Suprapubic skin (tissue), 4 donors: ENCODE measurements at regions not wholly inside any gene's neighbourhood (a gene's known extent, or its start where the extent isn't known, plus 50 kb on each side); places are given as distances from the start of the nearest gene placed in this dataset.

Experiments
- DNase-seq, 2 donors: peaks; one replicate each; pipeline ENCODE4 v3.0.0-alpha.2; 2019; ENCODE audit warnings: low spot score in 2 of 2
- H3K27ac ChIP-seq: fragments of 200-600 bp; sonication (generic); one replicate; pipeline ENCODE4 v1.5.1; 2019
- H3K27me3 ChIP-seq: fragments of 200-600 bp; sonication (generic); one replicate; pipeline ENCODE4 v1.5.1; 2019
- H3K36me3 ChIP-seq: fragments of 200-600 bp; sonication (generic); one replicate; pipeline ENCODE4 v1.5.1; 2019
- H3K4me1 ChIP-seq: fragments of 200-600 bp; sonication (generic); one replicate; pipeline ENCODE4 v1.5.1; 2019
- H3K4me3 ChIP-seq: fragments of 200-600 bp; sonication (generic); one replicate; pipeline ENCODE4 v1.5.1; 2019; ENCODE audit warnings: mild to moderate bottlenecking
- H3K9me3 ChIP-seq: fragments of 200-600 bp; sonication (generic); one replicate; pipeline ENCODE4 v1.5.1; 2019
- EP300 ChIP-seq: sonication (generic); formaldehyde crosslinking; IDR thresholded peaks from one replicate; pipeline ENCODE4 v1.6.1; 2017; ENCODE audit warnings: antibody characterized with exemption
- POLR2A ChIP-seq, 2 donors: fragments of 450-650 bp; IDR thresholded peaks; one replicate each; pipeline ENCODE4 v1.6.1; 2017; ENCODE audit warnings: antibody characterized with exemption in 2 of 2, mild to moderate bottlenecking in 2 of 2, moderate library complexity in 2 of 2
- POLR2AphosphoS5 ChIP-seq, 3 donors: sonication (generic); formaldehyde crosslinking; IDR thresholded peaks; one replicate each; pipeline ENCODE4 v1.6.1; 2017; ENCODE audit warnings: antibody characterized with exemption in 3 of 3
- WGBS: methylation state at CpG from one replicate; pipeline ENCODE4 v1.1.5; 2018; 5-methylcytosine and 5-hydroxymethylcytosine counted together
- TF ChIP-seq, protein P1 (sequence below), 2 donors: fragments of 200-600 bp in 1 of 2; fragments of 450-650 bp in 1 of 2; sonication (generic) in 1 of 2; IDR thresholded peaks; one replicate each; pipeline ENCODE4 v1.5.1; 2016 to 2019; ENCODE audit warnings: antibody characterized with exemption in 2 of 2, mild to moderate bottlenecking in 1 of 2, moderate library complexity in 1 of 2

DNA sequence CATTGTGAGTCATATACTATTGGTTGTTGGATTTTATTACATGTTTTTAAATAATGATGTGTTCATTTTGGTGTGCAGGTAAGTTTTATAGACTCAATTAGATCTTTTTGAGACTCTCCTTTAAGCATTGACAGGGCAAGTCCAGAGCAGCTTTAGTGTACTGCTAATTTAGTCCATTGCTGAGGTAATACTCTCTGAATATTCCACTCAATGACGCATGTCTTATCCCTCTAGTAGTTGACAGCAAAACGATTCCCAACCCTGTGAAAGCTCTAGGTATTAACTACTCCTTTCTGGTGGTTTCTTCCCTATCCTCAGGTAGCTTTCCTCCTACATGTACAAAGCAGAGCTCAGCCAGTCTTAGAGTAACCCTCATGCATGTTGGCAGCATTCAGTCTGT, 373.5 kb upstream of the MAP3K7 start:
- H3K4me3 ChIP-seq: no peak overlapping the region
- H3K36me3 ChIP-seq: no peaks in the 10 kb centered on the region
- DNase-seq: no peak
- H3K27me3 ChIP-seq: no peaks in the 10 kb centered on the region
- 74% methylated on average over 2 of the region's 2 CpGs for WGBS
- no peak overlapping the region for H3K27ac ChIP-seq
- H3K9me3 ChIP-seq: no peaks in the 10 kb centered on the region
- no peak for TF ChIP-seq POLR2AphosphoS5 (IDR thresholded peaks at IDR 0.05)
- TF ChIP-seq POLR2A (IDR thresholded peaks at IDR 0.05): no peak
- no peak for TF ChIP-seq EP300
- TF ChIP-seq, protein P1, sequence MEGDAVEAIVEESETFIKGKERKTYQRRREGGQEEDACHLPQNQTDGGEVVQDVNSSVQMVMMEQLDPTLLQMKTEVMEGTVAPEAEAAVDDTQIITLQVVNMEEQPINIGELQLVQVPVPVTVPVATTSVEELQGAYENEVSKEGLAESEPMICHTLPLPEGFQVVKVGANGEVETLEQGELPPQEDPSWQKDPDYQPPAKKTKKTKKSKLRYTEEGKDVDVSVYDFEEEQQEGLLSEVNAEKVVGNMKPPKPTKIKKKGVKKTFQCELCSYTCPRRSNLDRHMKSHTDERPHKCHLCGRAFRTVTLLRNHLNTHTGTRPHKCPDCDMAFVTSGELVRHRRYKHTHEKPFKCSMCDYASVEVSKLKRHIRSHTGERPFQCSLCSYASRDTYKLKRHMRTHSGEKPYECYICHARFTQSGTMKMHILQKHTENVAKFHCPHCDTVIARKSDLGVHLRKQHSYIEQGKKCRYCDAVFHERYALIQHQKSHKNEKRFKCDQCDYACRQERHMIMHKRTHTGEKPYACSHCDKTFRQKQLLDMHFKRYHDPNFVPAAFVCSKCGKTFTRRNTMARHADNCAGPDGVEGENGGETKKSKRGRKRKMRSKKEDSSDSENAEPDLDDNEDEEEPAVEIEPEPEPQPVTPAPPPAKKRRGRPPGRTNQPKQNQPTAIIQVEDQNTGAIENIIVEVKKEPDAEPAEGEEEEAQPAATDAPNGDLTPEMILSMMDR (IDR thresholded peaks at IDR 0.05): no peak
- H3K4me1 ChIP-seq: no peaks in the 10 kb centered on the region

DNA sequence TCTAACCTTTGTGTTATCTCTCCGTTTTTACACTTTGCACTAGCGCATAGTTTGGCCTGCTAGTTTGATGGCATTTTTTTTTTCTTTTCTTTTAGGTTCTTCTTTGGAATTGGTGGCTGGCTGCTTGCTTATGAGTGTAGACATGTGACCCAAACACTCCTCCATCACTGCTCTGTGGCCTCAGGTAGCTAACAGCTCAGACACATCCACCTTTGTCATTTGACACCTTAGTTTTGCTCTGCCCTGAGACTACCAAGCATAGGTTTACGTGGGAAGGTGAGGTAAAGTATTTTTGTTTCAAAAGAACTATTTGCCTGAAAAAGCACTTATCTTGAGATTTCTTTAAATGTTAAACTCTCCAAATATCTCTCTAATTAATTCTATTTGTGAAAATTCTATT, 368.4 kb upstream of the MAP3K7 start:
- Histone ChIP-seq H3K9me3 (no peaks in the 10 kb centered on the region), H3K4me3 (no peak overlapping the region), H3K27ac (no peak overlapping the region), H3K36me3 (no peaks in the 10 kb centered on the region), H3K27me3 (no peaks in the 10 kb centered on the region), H3K4me1 (no peaks in the 10 kb centered on the region)
- DNase-seq: no peak
- WGBS: 78% methylated on average over 3 of the region's 3 CpGs
- TF ChIP-seq POLR2A (IDR thresholded peaks at IDR 0.05): no peak
- TF ChIP-seq POLR2AphosphoS5 (IDR thresholded peaks at IDR 0.05): no peak
- TF ChIP-seq, protein P1 (IDR thresholded peaks at IDR 0.05): no peak

DNA sequence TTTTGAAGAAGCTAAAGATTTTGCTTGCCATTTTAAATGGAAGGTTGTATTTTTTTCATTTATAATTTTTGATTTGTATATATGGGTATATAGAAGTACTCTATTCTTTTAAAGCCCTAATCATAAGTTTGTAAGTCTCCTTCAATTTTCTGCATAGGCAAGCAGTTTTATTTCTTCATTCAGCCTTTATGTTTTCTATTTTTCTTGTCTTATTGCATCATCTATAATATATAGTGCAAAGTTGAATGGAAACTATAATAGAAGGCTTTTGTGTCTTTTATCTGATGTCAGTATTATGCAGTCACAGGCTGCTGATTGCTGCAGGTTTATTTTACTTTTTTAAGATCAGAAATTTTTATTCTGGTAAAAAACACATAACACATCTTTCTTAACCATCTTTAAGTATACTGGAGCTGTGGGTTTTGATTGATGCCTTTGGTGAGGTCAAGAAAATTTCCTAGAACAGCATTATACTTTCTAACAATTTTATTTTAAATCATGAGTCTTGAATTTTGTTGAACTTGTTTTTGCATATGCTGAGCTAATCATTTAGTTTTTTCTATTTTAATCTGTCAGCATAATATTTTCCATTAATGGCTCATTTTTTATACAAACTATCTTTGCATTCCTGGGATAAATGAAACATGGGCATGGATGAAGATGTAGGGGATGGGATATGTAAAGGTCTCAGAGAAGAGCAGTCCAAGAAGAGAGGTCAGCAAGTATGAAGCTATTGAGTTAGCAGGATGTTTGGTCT, 366.7 kb upstream of the MAP3K7 start:
- TF ChIP-seq POLR2A (IDR thresholded peaks at IDR 0.05): no peak
- TF ChIP-seq, protein P1 (IDR thresholded peaks at IDR 0.05): no peak
- no peak for TF ChIP-seq POLR2AphosphoS5 (IDR thresholded peaks at IDR 0.05)
- no peak for TF ChIP-seq EP300

DNA sequence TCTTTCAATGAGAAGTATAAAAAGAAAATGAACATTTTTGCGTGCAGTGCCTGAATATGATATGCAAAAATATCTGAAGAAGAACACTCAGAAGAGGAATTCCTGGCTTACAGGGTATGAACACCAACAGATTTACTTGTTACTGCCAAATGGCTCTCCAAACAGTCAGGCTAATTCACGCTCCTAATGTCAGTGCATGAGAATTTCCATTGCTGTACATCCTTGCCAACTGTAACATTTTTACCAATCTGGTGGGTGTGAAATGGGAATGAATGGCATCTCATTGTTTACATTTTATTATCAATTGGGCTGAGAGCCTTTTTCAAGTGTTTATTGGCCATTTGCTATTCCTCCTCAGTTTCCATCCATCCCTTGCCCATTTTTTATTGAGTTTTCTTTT, 365.3 kb upstream of the MAP3K7 start:
- Histone ChIP-seq H3K4me1 (no peaks in the 10 kb centered on the region), H3K36me3 (no peaks in the 10 kb centered on the region), H3K4me3 (no peak overlapping the region), H3K9me3 (no peaks in the 10 kb centered on the region), H3K27ac (no peak overlapping the region), H3K27me3 (no peaks in the 10 kb centered on the region)
- WGBS: 70% methylated on average over 2 of the region's 2 CpGs
- TF ChIP-seq, protein P1 (IDR thresholded peaks at IDR 0.05): no peak
- TF ChIP-seq EP300 (no peak), POLR2A (IDR thresholded peaks at IDR 0.05) (no peak), POLR2AphosphoS5 (IDR thresholded peaks at IDR 0.05) (no peak)
- no peak for DNase-seq

More for the DNA sequence above, 366.7 kb upstream of the MAP3K7 start:
- Histone ChIP-seq H3K9me3 (no peaks in the 10 kb centered on the region), H3K27me3 (no peaks in the 10 kb centered on the region), H3K4me3 (no peak overlapping the region), H3K36me3 (no peaks in the 10 kb centered on the region), H3K4me1 (no peaks in the 10 kb centered on the region), H3K27ac (no peak overlapping the region)
- no peak for DNase-seq

DNA sequence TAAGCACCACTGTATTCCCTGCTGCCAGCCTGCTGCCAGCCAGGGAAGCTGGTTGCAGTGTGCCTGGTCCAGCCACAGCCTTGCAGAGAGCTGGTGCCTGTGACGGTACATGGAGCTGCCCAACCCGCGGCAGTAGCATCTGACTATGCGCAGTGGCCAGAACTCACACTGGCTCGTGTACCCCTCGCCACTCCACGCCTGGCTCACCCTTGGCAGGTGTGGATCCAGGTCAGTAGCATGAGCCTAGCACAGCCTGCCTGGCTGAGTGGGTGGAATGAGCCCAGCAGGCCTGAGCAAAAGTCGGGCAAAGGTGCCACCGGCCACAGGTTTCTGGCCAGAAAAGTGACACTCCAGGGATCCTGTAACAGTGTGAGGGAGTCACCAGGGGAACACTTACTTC, 361.7 kb upstream of the MAP3K7 start:
- DNase-seq: no peak
- H3K36me3 ChIP-seq: no peaks in the 10 kb centered on the region
- no peak overlapping the region for H3K27ac ChIP-seq
- 85% methylated on average over 2 of the region's 9 CpGs for WGBS
- H3K9me3 ChIP-seq: no peaks in the 10 kb centered on the region
- no peaks in the 10 kb centered on the region for H3K4me1 ChIP-seq
- TF ChIP-seq POLR2A (IDR thresholded peaks at IDR 0.05) (no peak), POLR2AphosphoS5 (IDR thresholded peaks at IDR 0.05) (no peak)
- no peaks in the 10 kb centered on the region for H3K27me3 ChIP-seq
- H3K4me3 ChIP-seq: no peak overlapping the region
